IMR-90 (cell line): ENCODE measurements at regions not wholly inside any gene's neighbourhood (a gene's known extent, or its start where the extent isn't known, plus 50 kb on each side); places are given as distances from the start of the nearest gene placed in this dataset.

Source experiments
- ATAC-seq: fragments of 200-7000 bp; cut with Tn5 transposase; 2 replicates; pipeline ENCODE4 v1.9.1; 2020; ENCODE audit warnings: low read depth, mild to moderate bottlenecking, moderate library complexity
- BruUV-seq: library from RNA; stranded (reverse); fragments of 400-500 nt; replicated peaks from 2 replicates; lab custom pipeline; 2021; lab: Mats Ljungman, UMichigan
- CTCF ChIA-PET: fragments of 300-600 bp; formaldehyde crosslinking; extraction: SDS; loops from one replicate; lab custom pipeline; 2021; ENCODE audit warnings: antibody characterized with exemption; lab: Yijun Ruan, JAX
- POLR2A ChIA-PET: fragments of 300-600 bp; sonication (Branson Sonifier 250); formaldehyde crosslinking; loops from one replicate; lab custom pipeline; 2022; ENCODE audit warnings: antibody characterized with exemption; ENCODE audit not compliant: unreplicated experiment; lab: Charles Lee
- DNase-seq: peaks from one replicate; pipeline ENCODE4 v3.0.0; 2013
- H2AFZ ChIP-seq: replicated peaks from 2 replicates; pipeline ENCODE3; 2013; ENCODE audit warnings: low read length, mild to moderate bottlenecking; ENCODE audit not compliant: poor library complexity
- H2AK5ac ChIP-seq: 2 replicates; pipeline ENCODE4 v1.6.1; 2013; ENCODE audit warnings: low read depth, low read length, inconsistent platforms
- H2AK9ac ChIP-seq: replicated peaks from 2 replicates; pipeline ENCODE3; 2013; ENCODE audit warnings: mild to moderate bottlenecking, low read depth, low read length, moderate library complexity; ENCODE audit not compliant: poor library complexity
- H2BK120ac ChIP-seq: 2 replicates; pipeline ENCODE4 v1.6.1; 2013; ENCODE audit warnings: low read depth, low read length, inconsistent platforms
- H2BK15ac ChIP-seq: 3 replicates; pipeline ENCODE4 v1.6.1; 2013; ENCODE audit warnings: low read depth, low read length, inconsistent platforms
- H2BK20ac ChIP-seq: 2 replicates; pipeline ENCODE4 v1.6.1; 2013; ENCODE audit warnings: low read depth, mild to moderate bottlenecking, inconsistent platforms, low read length, moderate library complexity
- H2BK5ac ChIP-seq: 2 replicates; pipeline ENCODE4 v1.6.1; 2013; ENCODE audit warnings: mild to moderate bottlenecking, low read depth, low read length, inconsistent platforms; ENCODE audit not compliant: poor library complexity, severe bottlenecking
- H3K14ac ChIP-seq: replicated peaks from 2 replicates; pipeline ENCODE4 v1.6.1; 2013; ENCODE audit warnings: low read depth, low read length, inconsistent platforms
- H3K18ac ChIP-seq: 2 replicates; pipeline ENCODE4 v1.6.1; 2013; ENCODE audit warnings: low read depth, low read length, control low read depth
- H3K23ac ChIP-seq: 2 replicates; pipeline ENCODE4 v1.6.1; 2013; ENCODE audit warnings: low read depth, low read length, inconsistent platforms
- H3K27ac ChIP-seq: 2 replicates; pipeline ENCODE4 v1.5.1; 2013; ENCODE audit warnings: mild to moderate bottlenecking, control low read depth, low read length; ENCODE audit not compliant: insufficient read depth
- H3K27me3 ChIP-seq: 2 replicates; pipeline ENCODE4 v1.6.1; 2013; ENCODE audit warnings: low read length; ENCODE audit not compliant: control insufficient read depth, insufficient read depth
- H3K36me3 ChIP-seq: 2 replicates; pipeline ENCODE4 v1.6.1; 2013; ENCODE audit warnings: low read length, mixed read lengths; ENCODE audit not compliant: control insufficient read depth, insufficient read depth
- H3K4ac ChIP-seq: 2 replicates; pipeline ENCODE4 v1.6.1; 2013; ENCODE audit warnings: low read depth, low read length, inconsistent platforms
- H3K4me1 ChIP-seq: 2 replicates; pipeline ENCODE4 v1.6.1; 2013; ENCODE audit warnings: low read length, mixed read lengths; ENCODE audit not compliant: control insufficient read depth, insufficient read depth
- H3K4me2 ChIP-seq: 2 replicates; pipeline ENCODE4 v1.6.1; 2013; ENCODE audit warnings: low read depth, mild to moderate bottlenecking, control low read depth, low read length, moderate library complexity
- H3K4me3 ChIP-seq: 2 replicates; pipeline ENCODE4 v1.5.1; 2013; ENCODE audit warnings: low read depth, mild to moderate bottlenecking, control low read depth, low read length, moderate library complexity; ENCODE audit not compliant: insufficient read depth
- H3K56ac ChIP-seq: 2 replicates; pipeline ENCODE4 v1.6.1; 2013; ENCODE audit warnings: low read length, inconsistent platforms; ENCODE audit not compliant: insufficient read depth; ENCODE audit errors: extremely low read depth
- H3K79me1 ChIP-seq, 2 experiments: 2 replicates each; pipeline ENCODE4 v1.6.1; 2013; ENCODE audit warnings: low read length in 2 of 2, inconsistent platforms in 1 of 2, low read depth in 1 of 2
- H3K9ac ChIP-seq: 2 replicates; pipeline ENCODE4 v1.6.1; 2013; ENCODE audit warnings: low read depth, low read length, control low read depth
- H3K9me1 ChIP-seq: 2 replicates; pipeline ENCODE4 v1.6.1; 2013; ENCODE audit warnings: low read length, inconsistent platforms; ENCODE audit not compliant: insufficient read depth
- H3K9me3 ChIP-seq: 2 replicates; pipeline ENCODE4 v1.6.1; 2013; ENCODE audit warnings: low read length; ENCODE audit not compliant: control insufficient read depth, insufficient read depth
- H4K20me1 ChIP-seq: 2 replicates; pipeline ENCODE4 v1.6.1; 2013; ENCODE audit warnings: low read length, inconsistent platforms; ENCODE audit not compliant: insufficient read depth
- H4K5ac ChIP-seq: 2 replicates; pipeline ENCODE4 v1.6.1; 2013; ENCODE audit warnings: mild to moderate bottlenecking, low read depth, low read length, control low read depth
- H4K8ac ChIP-seq, 2 experiments: 2 replicates each; pipeline ENCODE4 v1.6.1; 2013; ENCODE audit warnings: low read depth in 2 of 2, low read length in 2 of 2, control low read depth in 1 of 2, inconsistent platforms in 1 of 2
- H4K91ac ChIP-seq: 2 replicates; pipeline ENCODE4 v1.6.1; 2013; ENCODE audit warnings: low read depth, low read length, inconsistent platforms; ENCODE audit not compliant: insufficient read depth
- BHLHE40 ChIP-seq: fragments of 150-350 bp; IDR thresholded peaks from 2 replicates; pipeline ENCODE4 v1.6.1; 2016; ENCODE audit warnings: mild to moderate bottlenecking, low read depth, low read length
- CEBPB ChIP-seq: IDR thresholded peaks from 2 replicates; pipeline ENCODE4 v1.6.1; 2012; ENCODE audit warnings: low read depth, low read length, improper control_type of control experiment
- CHD1 ChIP-seq: IDR thresholded peaks from 2 replicates; pipeline ENCODE4 v1.6.1; 2012; ENCODE audit warnings: low read depth, low read length, improper control_type of control experiment
- MAFK ChIP-seq: IDR thresholded peaks from 2 replicates; pipeline ENCODE4 v1.6.1; 2012; ENCODE audit warnings: low read depth, low read length, improper control_type of control experiment
- MXI1 ChIP-seq: IDR thresholded peaks from 2 replicates; pipeline ENCODE4 v1.6.1; 2012; ENCODE audit warnings: low read depth, mild to moderate bottlenecking, low read length, moderate library complexity, borderline replicate concordance
- SMC3 ChIP-seq: fragments of 150-350 bp; IDR thresholded peaks from 2 replicates; pipeline ENCODE4 v1.6.1; 2016; ENCODE audit warnings: low read depth, mild to moderate bottlenecking, antibody characterized with exemption, low read length, moderate library complexity
- USF2 ChIP-seq: fragments of 150-350 bp; IDR thresholded peaks from 2 replicates; pipeline ENCODE4 v1.6.1; 2017; ENCODE audit warnings: mild to moderate bottlenecking, antibody characterized with exemption, low read length, low read depth
- WGBS, 2 experiments: methylation state at CpG; one replicate each; pipeline versions ENCODE4 v1.1.5 to v1.1.7; 2013; ENCODE audit warnings: missing lambda C conversion rate in 2 of 2; ENCODE audit not compliant: insufficient read length in 1 of 2; ENCODE audit errors: extremely low coverage in 2 of 2; 5-methylcytosine and 5-hydroxymethylcytosine counted together
- dilution Hi-C: fragments of 300-500 bp; cut with HindIII; formaldehyde crosslinking; loops from one replicate; pipeline ENCODE4 v1.14.3; 2018; ENCODE audit warnings: low sequenced_read_pairs; ENCODE audit not compliant: unreplicated experiment
- in situ Hi-C: fragments of 300-500 bp; cut with MboI; formaldehyde crosslinking; loops from 3 replicates; pipeline ENCODE4 v1.14.3; 2019; ENCODE audit warnings: low sequenced_read_pairs, inconsistent platforms, mixed read lengths
- intact Hi-C: fragments of 100-400 bp; cut with micrococcal nuclease; formaldehyde crosslinking; loops from 2 replicates; pipeline ENCODE4 v1.10.0; 2022
- TF ChIP-seq, protein P1 (sequence below): conservative IDR thresholded peaks from 2 replicates; pipeline ENCODE4 v1.5.1; 2012; ENCODE audit warnings: mild to moderate bottlenecking, low read depth, low read length, improper control_type of control experiment

DNA sequence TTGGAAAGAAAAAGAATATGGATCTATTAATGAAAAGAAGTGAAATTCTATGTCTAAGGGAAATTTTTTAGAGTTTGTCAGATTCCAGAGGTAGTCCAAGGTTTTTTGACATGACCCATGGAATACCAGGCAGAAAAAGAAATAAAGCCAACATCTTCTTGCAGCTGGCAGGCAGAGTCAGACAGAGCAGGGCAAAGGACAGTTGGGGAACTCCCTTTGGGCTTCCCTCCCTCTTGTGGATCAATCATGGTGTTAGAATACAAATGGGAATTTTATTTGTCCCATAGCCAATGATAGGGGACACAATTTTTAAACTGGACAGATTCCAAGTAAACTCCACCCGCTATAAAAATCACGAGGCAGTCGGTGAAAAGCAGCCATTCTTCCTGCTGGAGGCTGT lies 92.1 kb upstream of the TAB2 start:
- H3K4me2 ChIP-seq: no peak overlapping the region
- in situ Hi-C loops: no loop called here
- intact Hi-C loops: no loop called here
- H3K27ac ChIP-seq: no peak overlapping the region
- no peaks in the 10 kb centered on the region for H3K36me3 ChIP-seq
- H2BK120ac ChIP-seq: no peak overlapping the region
- no peak overlapping the region for H3K14ac ChIP-seq
- no peak overlapping the region for H2AK5ac ChIP-seq
- H3K79me1 ChIP-seq: no peaks in the 10 kb centered on the region
- no peak overlapping the region for H4K8ac ChIP-seq
- H3K4ac ChIP-seq: no peak overlapping the region
- no peaks in the 10 kb centered on the region for H3K9me3 ChIP-seq
- no peak overlapping the region for H4K91ac ChIP-seq
- H3K9me1 ChIP-seq: no peaks in the 10 kb centered on the region; the same call in 1 of the 2 replicates
- no peak overlapping the region for H2AK9ac ChIP-seq
- no peak overlapping the region for H3K18ac ChIP-seq
- H2BK20ac ChIP-seq: no peak overlapping the region
- H2BK15ac ChIP-seq: no peak overlapping the region
- peaks cover 10% of the 10 kb centered on the region for H3K27me3 ChIP-seq
- no peaks in the 10 kb centered on the region for H4K20me1 ChIP-seq
- no CpG with 5 or more reads among the region's 3 CpGs for WGBS, 2 experiments
- TF ChIP-seq CHD1 (no peak), SMC3 (no peak), MAFK (no peak), USF2 (no peak), BHLHE40 (no peak), CEBPB (no peak), MXI1 (no peak)
- TF ChIP-seq, protein P1, sequence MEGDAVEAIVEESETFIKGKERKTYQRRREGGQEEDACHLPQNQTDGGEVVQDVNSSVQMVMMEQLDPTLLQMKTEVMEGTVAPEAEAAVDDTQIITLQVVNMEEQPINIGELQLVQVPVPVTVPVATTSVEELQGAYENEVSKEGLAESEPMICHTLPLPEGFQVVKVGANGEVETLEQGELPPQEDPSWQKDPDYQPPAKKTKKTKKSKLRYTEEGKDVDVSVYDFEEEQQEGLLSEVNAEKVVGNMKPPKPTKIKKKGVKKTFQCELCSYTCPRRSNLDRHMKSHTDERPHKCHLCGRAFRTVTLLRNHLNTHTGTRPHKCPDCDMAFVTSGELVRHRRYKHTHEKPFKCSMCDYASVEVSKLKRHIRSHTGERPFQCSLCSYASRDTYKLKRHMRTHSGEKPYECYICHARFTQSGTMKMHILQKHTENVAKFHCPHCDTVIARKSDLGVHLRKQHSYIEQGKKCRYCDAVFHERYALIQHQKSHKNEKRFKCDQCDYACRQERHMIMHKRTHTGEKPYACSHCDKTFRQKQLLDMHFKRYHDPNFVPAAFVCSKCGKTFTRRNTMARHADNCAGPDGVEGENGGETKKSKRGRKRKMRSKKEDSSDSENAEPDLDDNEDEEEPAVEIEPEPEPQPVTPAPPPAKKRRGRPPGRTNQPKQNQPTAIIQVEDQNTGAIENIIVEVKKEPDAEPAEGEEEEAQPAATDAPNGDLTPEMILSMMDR: no peak
- no peak overlapping the region for H4K5ac ChIP-seq
- POLR2A ChIA-PET: no interaction called here
- H3K9ac ChIP-seq: no peak overlapping the region
- H3K4me3 ChIP-seq: no peak overlapping the region
- H3K56ac ChIP-seq: no peak overlapping the region
- no peak overlapping the region for H2AFZ ChIP-seq
- no peak overlapping the region for H2BK5ac ChIP-seq
- CTCF ChIA-PET: no interaction called here
- BruUV-seq: no TSS peak
- DNase-seq: no peak
- no peak for ATAC-seq
- H3K4me1 ChIP-seq: peaks cover 2% of the 10 kb centered on the region; the same call in 1 of the 2 replicates
- dilution Hi-C loops: no loop called here
- H3K23ac ChIP-seq: no peak overlapping the region
